AG04449 (cell line): ENCODE measurements at regions not wholly inside any gene's neighbourhood (a gene's known extent, or its start where the extent isn't known, plus 50 kb on each side); places are given as distances from the start of the nearest gene placed in this dataset.

Source experiments
- CTCF ChIA-PET: fragments of 350-600 bp; formaldehyde crosslinking; extraction: SDS; loops from one replicate; lab custom pipeline; 2021; ENCODE audit warnings: antibody characterized with exemption; lab: Yijun Ruan, JAX
- POLR2A ChIA-PET: fragments of 400-600, 350-600 bp; formaldehyde crosslinking; extraction: SDS; loops from one replicate; lab custom pipeline; 2020; ENCODE audit warnings: antibody characterized with exemption, inconsistent platforms; lab: Yijun Ruan, JAX
- DNase-seq: peaks from one replicate; pipeline ENCODE4 v3.0.0-alpha.2; 2010; ENCODE audit warnings: low read depth, low spot score
- H3K4me3 ChIP-seq: 2 replicates; pipeline ENCODE4 v1.5.1; 2011; ENCODE audit warnings: low read depth, mild to moderate bottlenecking, control low read depth, low read length
- TF ChIP-seq, protein P1 (sequence below): IDR thresholded peaks from one replicate; pipeline ENCODE4 v1.5.1; 2011; ENCODE audit warnings: mild to moderate bottlenecking, moderate library complexity, low read length, control low read depth, inconsistent platforms; ENCODE audit not compliant: insufficient read depth; ENCODE audit errors: missing control alignments

GRCh38 chr2:9141091-9141667 is 65.4 kb upstream of the ASAP2 start:
- ChIA-PET POLR2A (no interaction called here), CTCF (interaction anchor here (0.6 to 9.7 kb wide), 35 partner anchors 8 to 364 kb away, joined by 3 to 120 read pairs (median 5); partner anchors contain the start of genes CPSF3, ITGB1BP1 and MBOAT2)
- H3K4me3 ChIP-seq = no peak overlapping the region
- TF ChIP-seq, protein P1, sequence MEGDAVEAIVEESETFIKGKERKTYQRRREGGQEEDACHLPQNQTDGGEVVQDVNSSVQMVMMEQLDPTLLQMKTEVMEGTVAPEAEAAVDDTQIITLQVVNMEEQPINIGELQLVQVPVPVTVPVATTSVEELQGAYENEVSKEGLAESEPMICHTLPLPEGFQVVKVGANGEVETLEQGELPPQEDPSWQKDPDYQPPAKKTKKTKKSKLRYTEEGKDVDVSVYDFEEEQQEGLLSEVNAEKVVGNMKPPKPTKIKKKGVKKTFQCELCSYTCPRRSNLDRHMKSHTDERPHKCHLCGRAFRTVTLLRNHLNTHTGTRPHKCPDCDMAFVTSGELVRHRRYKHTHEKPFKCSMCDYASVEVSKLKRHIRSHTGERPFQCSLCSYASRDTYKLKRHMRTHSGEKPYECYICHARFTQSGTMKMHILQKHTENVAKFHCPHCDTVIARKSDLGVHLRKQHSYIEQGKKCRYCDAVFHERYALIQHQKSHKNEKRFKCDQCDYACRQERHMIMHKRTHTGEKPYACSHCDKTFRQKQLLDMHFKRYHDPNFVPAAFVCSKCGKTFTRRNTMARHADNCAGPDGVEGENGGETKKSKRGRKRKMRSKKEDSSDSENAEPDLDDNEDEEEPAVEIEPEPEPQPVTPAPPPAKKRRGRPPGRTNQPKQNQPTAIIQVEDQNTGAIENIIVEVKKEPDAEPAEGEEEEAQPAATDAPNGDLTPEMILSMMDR = no peak
- no peak for DNase-seq

DNA sequence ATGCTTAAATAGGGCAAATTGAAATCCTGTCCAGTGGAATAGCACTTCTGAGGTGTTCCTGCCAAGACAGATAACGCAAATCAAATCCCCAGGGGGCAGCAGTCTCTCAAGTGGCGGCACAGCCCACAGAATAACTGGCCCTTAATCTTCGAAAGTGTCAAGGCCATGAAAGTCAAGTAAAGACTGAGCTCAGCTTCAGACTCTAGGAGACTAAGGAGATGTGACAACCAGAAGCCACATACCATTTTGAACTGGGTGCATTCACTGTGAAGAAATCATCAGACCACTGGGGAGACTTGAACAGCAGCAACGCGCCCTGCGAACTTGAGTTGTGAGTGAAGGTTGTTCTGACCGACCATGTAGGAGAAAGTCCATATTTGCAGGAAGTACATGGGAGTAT is 66.0 kb upstream of the ASAP2 start:
- TF ChIP-seq, protein P1 = no peak
- DNase-seq = no peak
- ChIA-PET POLR2A (no interaction called here), CTCF (interaction anchor here (0.6 to 9.7 kb wide), 30 partner anchors 8 to 364 kb away, joined by 3 to 120 read pairs (median 4); partner anchors contain the start of genes CPSF3, ITGB1BP1 and MBOAT2)
- H3K4me3 ChIP-seq = no peak overlapping the region

DNA sequence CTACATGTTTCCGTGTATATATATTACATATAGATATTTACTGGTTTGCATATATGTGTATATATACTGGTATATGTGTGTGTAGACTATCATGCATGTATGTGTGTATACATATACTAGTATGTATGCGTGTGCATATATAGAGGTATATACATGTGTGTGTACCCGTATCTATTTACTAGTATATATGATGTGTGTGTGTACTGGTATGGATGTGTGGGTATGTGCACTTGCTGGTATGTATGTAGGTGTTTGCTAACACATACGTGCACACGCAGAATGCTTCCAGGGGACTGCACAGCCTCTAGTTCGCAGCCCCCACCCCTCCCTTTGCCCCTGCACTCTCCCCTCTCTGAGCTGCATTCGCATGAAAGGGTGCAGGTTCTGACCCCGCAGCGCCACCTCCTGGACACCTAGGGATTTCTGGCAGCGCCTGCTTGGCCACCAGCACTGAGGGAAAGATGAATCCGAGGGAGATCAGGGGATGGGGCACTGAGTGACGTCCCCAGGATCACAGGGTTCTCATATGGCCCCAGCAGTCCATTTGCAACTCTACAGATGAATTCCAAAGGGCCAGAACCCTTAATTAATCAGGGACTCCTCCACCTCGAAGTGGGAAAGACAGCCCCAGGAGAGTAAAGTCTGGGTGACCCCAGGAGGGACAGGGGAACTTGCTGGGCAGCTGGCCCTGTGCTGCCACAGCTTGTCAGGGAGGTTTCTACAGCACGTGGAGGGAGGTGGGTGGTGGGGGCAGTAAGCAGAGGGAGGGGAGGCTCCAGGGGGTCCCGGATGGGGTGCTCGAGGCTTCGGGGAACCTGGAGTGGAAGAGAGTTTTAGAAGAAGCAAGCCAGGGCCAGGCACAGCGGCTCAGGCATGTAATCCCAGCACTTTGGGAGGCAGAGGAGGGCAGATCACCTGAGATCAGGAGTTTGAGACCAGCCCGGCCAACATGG is 66.8 kb upstream of the ASAP2 start:
- ChIA-PET POLR2A (no interaction called here), CTCF (interaction anchor here (0.6 to 9.7 kb wide), 24 partner anchors 10 to 402 kb away, joined by 3 to 120 read pairs (median 4); partner anchors contain the start of gene MBOAT2)
- TF ChIP-seq, protein P1 = peak; percentile 92
- no peak overlapping the region for H3K4me3 ChIP-seq
- DNase-seq = no peak

- no peak overlapping the region for H3K4me3 ChIP-seq
- ChIA-PET POLR2A (no interaction called here), CTCF (interaction anchor here (0.7 to 9.7 kb wide), 10 partner anchors 24 to 319 kb away, joined by 3 to 120 read pairs (median 4); no protein-coding TSS in a partner anchor)
- TF ChIP-seq, protein P1 = no peak
- DNase-seq = no peak
Observed at GRCh38 chr2:9137379-9138150, 69.0 kb upstream of the ASAP2 start.

GRCh38 chr2:9135822-9136558 is 70.6 kb upstream of the ASAP2 start:
- CTCF ChIA-PET = interaction anchor here (0.9 to 9.7 kb wide), 4 partner anchors 22 to 274 kb away, joined by 4 to 120 read pairs (median 26); no protein-coding TSS in a partner anchor

More at GRCh38 chr2:9135822-9136558, 70.6 kb upstream of the ASAP2 start:
- TF ChIP-seq, protein P1 = no peak
- no peak overlapping the region for H3K4me3 ChIP-seq
- DNase-seq = peak; percentile 65
- POLR2A ChIA-PET = no interaction called here
